Stimulated activated CD4-positive, alpha-beta T cell treated with anti-CD3 and anti-CD28 coated beads, Interleukin-12 subunit alpha, Interleukin-12 subunit beta, amount 100 ng/mL, for 4 hours (primary cell): ENCODE measurements at regions not wholly inside any gene's neighbourhood (a gene's known extent, or its start where the extent isn't known, plus 50 kb on each side); places are given as distances from the start of the nearest gene placed in this dataset.
A peak's percentile ranks its signal among the peaks of the same experiment; 100 is the strongest.

Experiments
- DNase-seq: peaks from one replicate; pipeline ENCODE4 v3.0.0-alpha.2; 2020

- no peak for DNase-seq
These were observed 78.5 kb upstream of the BCL6 start for GRCh38 chr3:187823746-187824145.

- no peak for DNase-seq
These were observed 82.5 kb upstream of the BCL6 start for GRCh38 chr3:187827723-187828122.

- DNase-seq: no peak
These were observed 83.5 kb upstream of the BCL6 start for GRCh38 chr3:187828579-187829452.

GRCh38 chr3:187830181-187830580 lies 84.9 kb upstream of the BCL6 start:
- no peak for DNase-seq

- DNase-seq: no peak
These were observed 86.1 kb upstream of the BCL6 start for GRCh38 chr3:187831125-187832051.

- no peak for DNase-seq
These were observed 86.9 kb upstream of the BCL6 start for GRCh38 chr3:187832202-187832601.

- DNase-seq: no peak
These were observed 88.1 kb upstream of the BCL6 start for GRCh38 chr3:187833375-187833774.

GRCh38 chr3:187833799-187834578 lies 88.7 kb upstream of the BCL6 start:
- DNase-seq: peak; percentile 20

- DNase-seq: no peak
These were observed 91.8 kb upstream of the BCL6 start for GRCh38 chr3:187836823-187837770.

- DNase-seq: no peak
These were observed 92.8 kb upstream of the BCL6 start for GRCh38 chr3:187838016-187838540.

GRCh38 chr3:187839422-187839821 lies 94.2 kb upstream of the BCL6 start:
- no peak for DNase-seq

GRCh38 chr3:187840856-187841255 lies 95.6 kb upstream of the BCL6 start:
- DNase-seq: no peak

GRCh38 chr3:187841560-187841959 lies 96.3 kb upstream of the BCL6 start:
- DNase-seq: no peak

GRCh38 chr3:187843654-187844053 lies 98.4 kb upstream of the BCL6 start:
- no peak for DNase-seq

- DNase-seq: no peak
These were observed 99.4 kb upstream of the BCL6 start for GRCh38 chr3:187844708-187845107.

- no peak for DNase-seq
These were observed 100.6 kb upstream of the BCL6 start for GRCh38 chr3:187845826-187846225.

GRCh38 chr3:187848401-187848800 lies 103.1 kb upstream of the BCL6 start:
- no peak for DNase-seq

- no peak for DNase-seq
These were observed 103.9 kb upstream of the BCL6 start for GRCh38 chr3:187849016-187849654.

GRCh38 chr3:187850258-187850921 lies 105.1 kb upstream of the BCL6 start:
- DNase-seq: no peak
